Colonic mucosa (tissue), 4 donors: ENCODE measurements at regions not wholly inside any gene's neighbourhood (a gene's known extent, or its start where the extent isn't known, plus 50 kb on each side); places are given as distances from the start of the nearest gene placed in this dataset.

ENCODE experiments used
- DNase-seq: peaks from one replicate; pipeline ENCODE4 v3.0.0-alpha.2; 2020
- H3K27ac ChIP-seq: fragments of 200-600 bp; one replicate; pipeline ENCODE4 v1.8.0; 2021
- H3K27me3 ChIP-seq: fragments of 200-600 bp; one replicate; pipeline ENCODE4 v1.8.0; 2021
- H3K36me3 ChIP-seq: fragments of 200-600 bp; one replicate; pipeline ENCODE4 v1.8.0; 2021
- H3K4me1 ChIP-seq: fragments of 200-600 bp; one replicate; pipeline ENCODE4 v1.8.0; 2021; ENCODE audit warnings: mild to moderate bottlenecking
- H3K4me3 ChIP-seq: fragments of 200-600 bp; one replicate; pipeline ENCODE4 v1.8.0; 2021
- H3K9ac ChIP-seq, 2 donors: one replicate each; pipeline ENCODE4 v1.7.0; 2013; ENCODE audit warnings: control low read depth in 2 of 2, low read depth in 2 of 2, low read length in 2 of 2
- H3K9me3 ChIP-seq: fragments of 200-600 bp; one replicate; pipeline ENCODE4 v1.8.0; 2021
- CTCF ChIP-seq: fragments of 200-600 bp; IDR thresholded peaks from one replicate; pipeline ENCODE4 v1.8.0; 2022; ENCODE audit warnings: antibody characterized with exemption, mild to moderate bottlenecking
- intact Hi-C: fragments of 100-400 bp; cut with DNase I; formaldehyde crosslinking; loops from one replicate; pipeline ENCODE4 v1.14.1; 2022
- donor health status: healthy.
- donor health status: DM: no; HTN: no; CAD: no.
- donor health status: DM: no; HTN: no; CAD: no.

GRCh38 chrX:150012647-150013381, 74.5 kb upstream of the EOLA2 start:
- no peak for DNase-seq
- intact Hi-C loops, result no loop called here
- Histone ChIP-seq H3K27me3 (no peaks in the 10 kb centered on the region), H3K4me1 (no peaks in the 10 kb centered on the region), H3K4me3 (no peak overlapping the region), H3K36me3 (no peaks in the 10 kb centered on the region), H3K9me3 (no peaks in the 10 kb centered on the region), H3K9ac (no peak overlapping the region), H3K27ac (no peak overlapping the region)
- no peak for TF ChIP-seq CTCF

DNA sequence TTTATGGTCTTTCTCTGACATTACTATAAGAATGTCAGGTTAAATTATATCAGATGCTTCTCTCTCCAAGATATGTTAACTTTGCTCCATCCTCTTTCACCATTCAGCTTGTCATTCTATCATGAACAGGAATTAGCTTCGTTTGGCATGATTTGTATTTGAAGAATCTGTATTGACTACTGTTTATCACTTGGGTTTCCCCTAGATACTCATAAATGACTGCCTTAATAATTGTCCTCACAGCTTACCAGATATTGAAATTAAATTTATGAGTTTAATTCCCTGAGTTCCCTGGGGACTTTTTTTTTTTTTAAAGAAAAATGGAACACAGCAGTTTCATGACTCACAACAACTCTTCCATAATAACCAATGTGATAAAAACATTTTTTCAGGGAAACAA, 76.2 kb upstream of the EOLA2 start:
- Histone ChIP-seq H3K4me1 (no peaks in the 10 kb centered on the region), H3K4me3 (no peak overlapping the region), H3K27me3 (no peaks in the 10 kb centered on the region), H3K27ac (no peak overlapping the region), H3K36me3 (no peaks in the 10 kb centered on the region), H3K9me3 (no peaks in the 10 kb centered on the region), H3K9ac (no peak overlapping the region)
- intact Hi-C loops, result no loop called here
- DNase-seq, result no peak
- TF ChIP-seq CTCF, result no peak

GRCh38 chrX:150017868-150018267, 79.6 kb upstream of the EOLA2 start:
- no peak for TF ChIP-seq CTCF
- intact Hi-C loops, result no loop called here

DNA sequence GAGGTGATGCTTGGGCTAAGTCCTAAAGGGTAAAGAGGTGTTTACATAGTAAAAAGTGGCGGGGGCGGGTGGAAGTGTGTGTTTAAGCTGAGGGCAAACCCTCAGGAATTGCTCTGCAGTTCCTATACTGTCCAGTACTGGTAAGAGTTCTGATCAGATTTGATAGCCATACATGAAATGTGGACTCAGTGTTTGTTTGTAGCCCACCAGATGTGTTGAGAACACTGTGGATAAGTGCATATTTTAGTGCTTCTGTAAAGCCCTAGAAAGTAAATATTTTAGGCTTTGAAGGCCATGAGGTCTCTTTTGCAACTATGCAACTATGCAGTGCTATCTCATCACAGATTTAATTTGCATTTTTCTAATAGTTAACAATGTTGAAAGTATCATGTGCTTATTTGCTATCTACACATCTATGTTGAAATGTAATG, 80.7 kb upstream of the EOLA2 start:
- Histone ChIP-seq H3K9ac (no peak overlapping the region), H3K36me3 (no peaks in the 10 kb centered on the region), H3K4me3 (no peak overlapping the region), H3K27me3 (no peaks in the 10 kb centered on the region), H3K27ac (no peak overlapping the region), H3K4me1 (no peaks in the 10 kb centered on the region), H3K9me3 (no peaks in the 10 kb centered on the region)
- TF ChIP-seq CTCF, result no peak
- intact Hi-C loops, result no loop called here
- no peak for DNase-seq

More at GRCh38 chrX:150017868-150018267, 79.6 kb upstream of the EOLA2 start:
- Histone ChIP-seq H3K4me3 (no peak overlapping the region), H3K9me3 (no peaks in the 10 kb centered on the region), H3K4me1 (no peaks in the 10 kb centered on the region), H3K27ac (no peak overlapping the region), H3K9ac (no peak overlapping the region), H3K27me3 (no peaks in the 10 kb centered on the region), H3K36me3 (no peaks in the 10 kb centered on the region)
- no peak for DNase-seq

- H3K4me1 ChIP-seq, result no peaks in the 10 kb centered on the region
- H3K4me3 ChIP-seq, result no peak overlapping the region
- DNase-seq, result no peak
- no peak for TF ChIP-seq CTCF
- intact Hi-C loops, result no loop called here
- H3K9ac ChIP-seq, result no peak overlapping the region
- H3K36me3 ChIP-seq, result no peaks in the 10 kb centered on the region
- no peaks in the 10 kb centered on the region for H3K27me3 ChIP-seq
- H3K9me3 ChIP-seq, result no peaks in the 10 kb centered on the region
- no peak overlapping the region for H3K27ac ChIP-seq
Observed at GRCh38 chrX:150028692-150029091, 90.4 kb upstream of the EOLA2 start.
